ENCODE measurements at regions not wholly inside any gene's neighbourhood (a gene's known extent, or its start where the extent isn't known, plus 50 kb on each side); places are given as distances from the start of the nearest gene placed in this dataset.

DNA sequence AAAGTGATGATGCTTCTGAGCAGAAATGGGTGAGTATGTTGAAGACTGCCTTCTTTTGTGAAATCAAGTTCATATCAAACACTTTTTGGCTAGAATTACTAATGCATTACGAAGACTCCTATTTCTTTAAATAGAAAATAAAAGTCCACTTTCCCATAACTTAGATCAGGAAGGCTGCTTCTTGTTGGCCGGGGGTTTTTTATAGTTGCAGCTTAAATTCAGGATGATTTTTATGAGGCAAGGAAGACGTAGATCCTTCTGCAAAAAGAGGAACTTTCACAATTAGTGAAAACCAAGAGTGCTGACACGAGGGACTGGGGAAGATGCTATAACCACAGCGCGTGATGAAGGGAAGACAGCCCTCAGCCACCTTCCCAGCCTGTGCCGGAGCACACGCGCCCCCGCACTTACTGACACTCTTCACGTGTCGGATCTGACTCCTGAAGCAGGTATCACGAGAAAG, 206.1 kb upstream of the PRDM1 start:
- Histone ChIP-seq H3K4me1 (ENCODE audit: control insufficient read depth, low read length) (no peaks in the 10 kb centered on the region), H3K4me3 (ENCODE audit: low read length) (no peak overlapping the region), H3K9me2 (replicated peaks; ENCODE audit: control insufficient read depth, low read length) (no peaks in the 10 kb centered on the region), H3K79me2 (ENCODE audit: control insufficient read depth, low read length) (no peaks in the 10 kb centered on the region), H4K20me1 (ENCODE audit: control insufficient read depth, insufficient read depth, low read depth, low read length) (no peaks in the 10 kb centered on the region), H3K27ac (ENCODE audit: low read depth, low read length) (no peak overlapping the region), H3K9me3 (ENCODE audit: control insufficient read depth, insufficient read depth, low read length) (no peaks in the 10 kb centered on the region), H3K4me2 (ENCODE audit: low read length) (no peak overlapping the region), H3K27me3 (ENCODE audit: control insufficient read depth, low read length) (peaks cover 7% of the 10 kb centered on the region), H3F3A (ENCODE audit: control insufficient read depth, insufficient read depth) (no peaks in the 10 kb centered on the region), H3K36me3 (ENCODE audit: control insufficient read depth, low read length) (no peaks in the 10 kb centered on the region)
- TF ChIP-seq EZH2phosphoT487 (IDR thresholded peaks at IDR 0.05; ENCODE audit: borderline replicate concordance, low read length) (no peak), CTCF (IDR thresholded peaks at IDR 0.05; ENCODE audit: low read depth, low read length, poor library complexity, severe bottlenecking) (no peak)

DNA sequence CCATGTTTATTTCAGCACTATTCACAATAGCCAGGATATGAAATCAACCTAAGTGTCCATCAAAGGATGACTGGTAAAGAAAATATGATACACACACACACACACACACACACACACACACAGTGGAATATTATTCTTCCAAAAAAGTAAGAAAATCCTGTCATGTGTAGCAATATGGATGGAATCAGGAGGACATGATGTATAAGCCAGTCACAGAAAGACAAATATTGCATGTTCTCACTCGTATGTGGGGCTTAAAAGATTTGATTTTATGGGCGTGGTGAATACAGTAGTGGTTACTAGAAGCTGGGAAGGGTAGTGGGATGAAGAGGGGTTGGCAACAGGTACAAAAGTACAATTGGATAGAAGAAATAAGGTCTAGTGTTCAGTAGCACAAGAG, 207.0 kb upstream of the PRDM1 start:
- TF ChIP-seq CTCF (IDR thresholded peaks at IDR 0.05; ENCODE audit: low read depth, low read length, poor library complexity, severe bottlenecking): no peak
- TF ChIP-seq EZH2phosphoT487 (IDR thresholded peaks at IDR 0.05; ENCODE audit: borderline replicate concordance, low read length): no peak
- no peaks in the 10 kb centered on the region for H4K20me1 ChIP-seq (ENCODE audit: control insufficient read depth, insufficient read depth, low read depth, low read length)
- no peaks in the 10 kb centered on the region for H3K4me1 ChIP-seq (ENCODE audit: control insufficient read depth, low read length)
- H3K9me2 ChIP-seq (replicated peaks; ENCODE audit: control insufficient read depth, low read length): no peaks in the 10 kb centered on the region
- no peaks in the 10 kb centered on the region for H3F3A ChIP-seq (ENCODE audit: control insufficient read depth, insufficient read depth)
- H3K4me3 ChIP-seq (ENCODE audit: low read length): no peak overlapping the region
- peaks cover 7% of the 10 kb centered on the region for H3K27me3 ChIP-seq (ENCODE audit: control insufficient read depth, low read length)
- no peak overlapping the region for H3K4me2 ChIP-seq (ENCODE audit: low read length)
- H3K9me3 ChIP-seq (ENCODE audit: control insufficient read depth, insufficient read depth, low read length): no peaks in the 10 kb centered on the region
- H3K79me2 ChIP-seq (ENCODE audit: control insufficient read depth, low read length): no peaks in the 10 kb centered on the region
- H3K27ac ChIP-seq (ENCODE audit: low read depth, low read length): no peak overlapping the region
- H3K36me3 ChIP-seq (ENCODE audit: control insufficient read depth, low read length): no peaks in the 10 kb centered on the region

DNA sequence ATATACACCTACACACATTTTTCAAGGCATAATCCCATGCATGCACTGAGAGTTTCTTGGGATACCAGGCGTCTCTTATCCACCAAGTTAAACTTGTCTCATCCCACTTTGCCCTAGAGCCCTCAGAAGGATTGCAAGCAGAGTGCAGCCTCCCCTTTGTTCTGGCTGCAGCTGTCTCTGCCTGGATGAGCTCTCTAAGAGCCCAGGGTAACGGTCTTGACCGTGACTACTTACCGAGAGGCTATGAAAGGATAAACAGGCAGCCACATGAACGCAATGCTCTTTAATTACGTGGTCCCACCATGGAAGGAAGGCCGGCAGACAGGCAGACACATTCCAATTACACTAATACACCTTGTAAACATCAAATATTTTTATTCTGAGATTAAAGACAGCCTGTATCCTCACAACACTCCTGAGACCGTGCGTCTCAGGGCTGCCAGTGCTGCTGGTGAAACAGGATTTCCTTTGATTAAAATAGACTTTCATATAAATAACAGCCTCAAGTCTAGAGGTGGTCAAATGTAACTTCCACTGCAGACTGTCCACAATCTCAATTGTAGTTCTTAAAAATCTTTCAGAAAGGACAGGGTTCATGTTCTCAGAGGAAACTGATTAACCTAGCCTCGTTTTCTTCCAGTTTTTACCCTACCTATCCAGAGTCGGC, 210.0 kb upstream of the PRDM1 start:
- Histone ChIP-seq H3K36me3 (ENCODE audit: control insufficient read depth, low read length) (no peaks in the 10 kb centered on the region), H4K20me1 (ENCODE audit: control insufficient read depth, insufficient read depth, low read depth, low read length) (no peaks in the 10 kb centered on the region), H3K9me3 (ENCODE audit: control insufficient read depth, insufficient read depth, low read length) (no peaks in the 10 kb centered on the region), H3K27ac (ENCODE audit: low read depth, low read length) (no peak overlapping the region), H3F3A (ENCODE audit: control insufficient read depth, insufficient read depth) (no peaks in the 10 kb centered on the region), H3K4me3 (ENCODE audit: low read length) (no peak overlapping the region), H3K27me3 (ENCODE audit: control insufficient read depth, low read length) (peaks cover 5% of the 10 kb centered on the region), H3K79me2 (ENCODE audit: control insufficient read depth, low read length) (no peaks in the 10 kb centered on the region), H3K9me2 (replicated peaks; ENCODE audit: control insufficient read depth, low read length) (no peaks in the 10 kb centered on the region), H3K4me2 (ENCODE audit: low read length) (no peak overlapping the region), H3K4me1 (ENCODE audit: control insufficient read depth, low read length) (no peaks in the 10 kb centered on the region)
- TF ChIP-seq CTCF (IDR thresholded peaks at IDR 0.05; ENCODE audit: low read depth, low read length, poor library complexity, severe bottlenecking): no peak
- TF ChIP-seq EZH2phosphoT487 (IDR thresholded peaks at IDR 0.05; ENCODE audit: borderline replicate concordance, low read length): no peak

Measured in DOHH2 (cell line).